OCI-LY7 (cell line): ENCODE measurements at regions not wholly inside any gene's neighbourhood (a gene's known extent, or its start where the extent isn't known, plus 50 kb on each side); places are given as distances from the start of the nearest gene placed in this dataset.

ENCODE experiments used
- EZH2phosphoT487 ChIP-seq: fragments of 200-600 bp; sonication (generic); IDR thresholded peaks from 2 replicates; pipeline ENCODE4 v1.6.1; 2018; ENCODE audit warnings: low read depth, borderline replicate concordance, mild to moderate bottlenecking, mixed run types, antibody characterized with exemption, low read length, moderate library complexity, mixed read lengths
- TF ChIP-seq, protein P1 (sequence below): fragments of 200-600 bp; sonication (generic); conservative IDR thresholded peaks from 2 replicates; pipeline ENCODE4 v1.5.1; 2014; ENCODE audit warnings: mild to moderate bottlenecking, antibody characterized with exemption, low read length, moderate library complexity, mixed read lengths

DNA sequence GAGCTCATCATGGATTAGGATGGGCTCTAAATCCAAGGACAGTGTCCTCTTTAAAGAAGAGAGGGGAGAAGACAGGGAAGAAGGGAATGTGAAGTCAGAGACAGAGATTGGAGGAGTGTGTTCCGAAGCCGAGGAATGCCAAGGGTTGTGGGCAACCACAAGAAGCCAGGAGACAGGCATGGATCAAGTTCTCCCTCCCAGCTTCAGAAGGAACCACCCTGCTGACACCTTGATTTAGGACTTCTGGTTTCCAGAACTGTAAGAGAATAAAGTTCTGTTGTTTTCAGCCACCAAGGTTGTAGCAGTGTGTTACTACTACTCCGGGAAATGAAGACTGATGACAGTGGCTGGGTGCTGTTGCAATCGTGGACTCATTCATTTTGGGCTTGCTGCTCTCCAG is 120.1 kb downstream of the RPS12 start:
- TF ChIP-seq, protein P1, sequence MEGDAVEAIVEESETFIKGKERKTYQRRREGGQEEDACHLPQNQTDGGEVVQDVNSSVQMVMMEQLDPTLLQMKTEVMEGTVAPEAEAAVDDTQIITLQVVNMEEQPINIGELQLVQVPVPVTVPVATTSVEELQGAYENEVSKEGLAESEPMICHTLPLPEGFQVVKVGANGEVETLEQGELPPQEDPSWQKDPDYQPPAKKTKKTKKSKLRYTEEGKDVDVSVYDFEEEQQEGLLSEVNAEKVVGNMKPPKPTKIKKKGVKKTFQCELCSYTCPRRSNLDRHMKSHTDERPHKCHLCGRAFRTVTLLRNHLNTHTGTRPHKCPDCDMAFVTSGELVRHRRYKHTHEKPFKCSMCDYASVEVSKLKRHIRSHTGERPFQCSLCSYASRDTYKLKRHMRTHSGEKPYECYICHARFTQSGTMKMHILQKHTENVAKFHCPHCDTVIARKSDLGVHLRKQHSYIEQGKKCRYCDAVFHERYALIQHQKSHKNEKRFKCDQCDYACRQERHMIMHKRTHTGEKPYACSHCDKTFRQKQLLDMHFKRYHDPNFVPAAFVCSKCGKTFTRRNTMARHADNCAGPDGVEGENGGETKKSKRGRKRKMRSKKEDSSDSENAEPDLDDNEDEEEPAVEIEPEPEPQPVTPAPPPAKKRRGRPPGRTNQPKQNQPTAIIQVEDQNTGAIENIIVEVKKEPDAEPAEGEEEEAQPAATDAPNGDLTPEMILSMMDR, result no peak
- TF ChIP-seq EZH2phosphoT487, result no peak
